Body of pancreas (tissue), 4 donors: ENCODE measurements at regions not wholly inside any gene's neighbourhood (a gene's known extent, or its start where the extent isn't known, plus 50 kb on each side); places are given as distances from the start of the nearest gene placed in this dataset.

ENCODE experiments used
- POLR2A ChIP-seq, 3 donors: fragments of 450-650 bp; IDR thresholded peaks; one replicate each; pipeline ENCODE4 v1.6.1; 2016; ENCODE audit warnings: antibody characterized with exemption in 3 of 3, mild to moderate bottlenecking in 2 of 3
- TF ChIP-seq, protein P1 (sequence below), 7 experiments: fragments of 450-650 bp in 4 of 7; fragments of 200-600 bp in 3 of 7; sonication (generic) in 3 of 7; IDR thresholded peaks; one replicate each; pipeline ENCODE4 v1.5.1; 2016 to 2019; ENCODE audit warnings: antibody characterized with exemption in 7 of 7

DNA sequence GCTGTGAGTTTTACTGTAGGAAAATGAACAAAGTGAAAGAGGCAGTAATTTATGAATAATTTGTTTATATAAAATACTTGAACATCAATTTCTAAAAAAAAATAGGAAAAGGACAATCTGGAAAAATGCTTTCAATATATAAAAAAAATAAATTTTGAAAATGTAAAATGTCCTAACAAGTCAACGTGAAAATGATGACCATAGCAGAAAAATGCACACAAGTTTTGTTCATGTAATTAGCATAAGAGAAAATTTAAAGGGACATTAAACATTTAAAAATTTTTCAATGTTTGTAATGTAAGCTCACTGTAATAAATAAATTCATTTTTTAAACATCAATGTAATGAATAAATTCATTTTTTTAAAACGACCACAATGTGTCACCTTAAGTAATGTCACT is 214.8 kb upstream of the ATXN7L3B start:
- TF ChIP-seq, protein P1, sequence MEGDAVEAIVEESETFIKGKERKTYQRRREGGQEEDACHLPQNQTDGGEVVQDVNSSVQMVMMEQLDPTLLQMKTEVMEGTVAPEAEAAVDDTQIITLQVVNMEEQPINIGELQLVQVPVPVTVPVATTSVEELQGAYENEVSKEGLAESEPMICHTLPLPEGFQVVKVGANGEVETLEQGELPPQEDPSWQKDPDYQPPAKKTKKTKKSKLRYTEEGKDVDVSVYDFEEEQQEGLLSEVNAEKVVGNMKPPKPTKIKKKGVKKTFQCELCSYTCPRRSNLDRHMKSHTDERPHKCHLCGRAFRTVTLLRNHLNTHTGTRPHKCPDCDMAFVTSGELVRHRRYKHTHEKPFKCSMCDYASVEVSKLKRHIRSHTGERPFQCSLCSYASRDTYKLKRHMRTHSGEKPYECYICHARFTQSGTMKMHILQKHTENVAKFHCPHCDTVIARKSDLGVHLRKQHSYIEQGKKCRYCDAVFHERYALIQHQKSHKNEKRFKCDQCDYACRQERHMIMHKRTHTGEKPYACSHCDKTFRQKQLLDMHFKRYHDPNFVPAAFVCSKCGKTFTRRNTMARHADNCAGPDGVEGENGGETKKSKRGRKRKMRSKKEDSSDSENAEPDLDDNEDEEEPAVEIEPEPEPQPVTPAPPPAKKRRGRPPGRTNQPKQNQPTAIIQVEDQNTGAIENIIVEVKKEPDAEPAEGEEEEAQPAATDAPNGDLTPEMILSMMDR (IDR thresholded peaks at IDR 0.05) = no peak
- no peak for TF ChIP-seq POLR2A (IDR thresholded peaks at IDR 0.05)
